CD14-positive monocyte (primary cell): ENCODE measurements at regions not wholly inside any gene's neighbourhood (a gene's known extent, or its start where the extent isn't known, plus 50 kb on each side); places are given as distances from the start of the nearest gene placed in this dataset.

Source experiments
- DNase-seq, 3 donors: peaks; one replicate each; pipeline ENCODE4 v3.0.0-alpha.2; 2011 to 2022
- H2AFZ ChIP-seq: 2 replicates; pipeline ENCODE4 v1.6.0; 2012; ENCODE audit warnings: mild to moderate bottlenecking, low read depth, low read length, inconsistent platforms; ENCODE audit not compliant: insufficient read depth, poor library complexity, severe bottlenecking
- H3K27ac ChIP-seq, 2 donors: 1 replicate in 1 of 2; 2 replicates in 1 of 2; pipeline ENCODE4 v1.5.1; 2012 to 2013; ENCODE audit warnings: low read length in 2 of 2, control low read depth in 1 of 2, inconsistent platforms in 1 of 2, low read depth in 1 of 2, mild to moderate bottlenecking in 1 of 2
- H3K27me3 ChIP-seq, 2 donors: one replicate each; pipeline versions ENCODE4 v1.6.0 to v1.6.1; 2011 to 2013; ENCODE audit warnings: low read length in 2 of 2; ENCODE audit not compliant: control insufficient read depth in 2 of 2, insufficient read depth in 2 of 2
- H3K36me3 ChIP-seq, 2 donors: replicated peaks in 1 of 2; 1 replicate in 1 of 2; 2 replicates in 1 of 2; pipeline versions ENCODE4 v1.5.1 to v1.6.1; 2012 to 2013; ENCODE audit warnings: low read length in 2 of 2, control low read depth in 1 of 2, inconsistent platforms in 1 of 2, mild to moderate bottlenecking in 1 of 2; ENCODE audit not compliant: insufficient read depth in 2 of 2, control insufficient read depth in 1 of 2
- H3K4me1 ChIP-seq, 2 donors: 1 replicate in 1 of 2; 2 replicates in 1 of 2; pipeline versions ENCODE4 v1.5.1 to v1.6.1; 2012 to 2013; ENCODE audit warnings: low read length in 2 of 2, control low read depth in 1 of 2, inconsistent platforms in 1 of 2, mild to moderate bottlenecking in 1 of 2, moderate library complexity in 1 of 2; ENCODE audit not compliant: insufficient read depth in 2 of 2, control insufficient read depth in 1 of 2
- H3K4me2 ChIP-seq: replicated peaks from 2 replicates; pipeline ENCODE3; 2012; ENCODE audit warnings: low read length, moderate library complexity, mild to moderate bottlenecking; ENCODE audit not compliant: poor library complexity, severe bottlenecking; ENCODE audit errors: extremely low read depth
- H3K4me3 ChIP-seq, 3 experiments: fragments of 200-600 bp in 1 of 3; sonication (generic) in 1 of 3; replicated peaks in 1 of 3; 1 replicate in 2 of 3; 2 replicates in 1 of 3; pipeline ENCODE4 v1.5.1; 2011 to 2013; ENCODE audit warnings: low read length in 3 of 3, mild to moderate bottlenecking in 3 of 3, control low read depth in 2 of 3, low read depth in 2 of 3, inconsistent platforms in 1 of 3, moderate library complexity in 1 of 3
- H3K79me2 ChIP-seq: 2 replicates; pipeline ENCODE4 v1.6.0; 2012; ENCODE audit warnings: mild to moderate bottlenecking, control low read depth, inconsistent platforms, low read length, moderate library complexity; ENCODE audit not compliant: insufficient read depth
- H3K9ac ChIP-seq: 2 replicates; pipeline ENCODE4 v1.6.0; 2017; ENCODE audit warnings: low read length, mild to moderate bottlenecking; ENCODE audit not compliant: insufficient read depth, poor library complexity, severe bottlenecking
- H3K9me3 ChIP-seq, 2 donors: replicated peaks in 1 of 2; 1 replicate in 1 of 2; 2 replicates in 1 of 2; pipeline versions ENCODE4 v1.5.1 to v1.6.1; 2012 to 2013; ENCODE audit warnings: low read length in 2 of 2, control low read depth in 1 of 2; ENCODE audit not compliant: control insufficient read depth in 1 of 2, insufficient read depth in 1 of 2
- H4K20me1 ChIP-seq: 2 replicates; pipeline ENCODE4 v1.6.0; 2012; ENCODE audit warnings: mild to moderate bottlenecking, low read length, control low read depth, moderate library complexity; ENCODE audit not compliant: insufficient read depth
- H3K27ac Mint-ChIP-seq, 7 donors: one replicate each; pipeline ENCODE4 v1.8.0; 2020; ENCODE audit warnings: mild to moderate bottlenecking in 7 of 7, mixed read lengths in 7 of 7, moderate library complexity in 6 of 7, inconsistent platforms in 2 of 7
- H3K27me3 Mint-ChIP-seq, 3 donors: one replicate each; pipeline ENCODE4 v1.8.0; 2021 to 2022; ENCODE audit warnings: low read depth in 3 of 3, mild to moderate bottlenecking in 3 of 3, mixed read lengths in 3 of 3, moderate library complexity in 3 of 3, inconsistent platforms in 1 of 3
- H3K36me3 Mint-ChIP-seq, 2 donors: one replicate each; pipeline ENCODE4 v1.8.0; 2020; ENCODE audit warnings: mixed read lengths in 2 of 2, inconsistent platforms in 1 of 2, mild to moderate bottlenecking in 1 of 2
- H3K4me1 Mint-ChIP-seq: one replicate; pipeline ENCODE4 v1.8.0; 2020; ENCODE audit warnings: mild to moderate bottlenecking, mixed read lengths
- H3K4me3 Mint-ChIP-seq, 2 donors: one replicate each; pipeline ENCODE4 v1.8.0; 2020; ENCODE audit warnings: mild to moderate bottlenecking in 2 of 2, mixed read lengths in 2 of 2, moderate library complexity in 1 of 2
- H3K9me3 Mint-ChIP-seq, 7 donors: one replicate each; pipeline ENCODE4 v1.8.0; 2020 to 2022; ENCODE audit warnings: mixed read lengths in 7 of 7, mild to moderate bottlenecking in 6 of 7, moderate library complexity in 6 of 7, inconsistent platforms in 2 of 7
- WGBS: methylation state at CpG from one replicate; pipeline ENCODE4 v1.1.5; 2013; ENCODE audit warnings: missing lambda C conversion rate; ENCODE audit not compliant: insufficient coverage; 5-methylcytosine and 5-hydroxymethylcytosine counted together
- intact Hi-C, 2 donors: fragments of 100-400 bp; cut with micrococcal nuclease; formaldehyde crosslinking; loops; one replicate each; pipeline versions ENCODE4 v1.15.0 to v1.15.1; 2023
- TF ChIP-seq, protein P1 (sequence below): fragments of 200-600 bp; IDR thresholded peaks from one replicate; pipeline ENCODE4 v1.8.0; 2022; ENCODE audit warnings: antibody characterized with exemption, mild to moderate bottlenecking

DNA sequence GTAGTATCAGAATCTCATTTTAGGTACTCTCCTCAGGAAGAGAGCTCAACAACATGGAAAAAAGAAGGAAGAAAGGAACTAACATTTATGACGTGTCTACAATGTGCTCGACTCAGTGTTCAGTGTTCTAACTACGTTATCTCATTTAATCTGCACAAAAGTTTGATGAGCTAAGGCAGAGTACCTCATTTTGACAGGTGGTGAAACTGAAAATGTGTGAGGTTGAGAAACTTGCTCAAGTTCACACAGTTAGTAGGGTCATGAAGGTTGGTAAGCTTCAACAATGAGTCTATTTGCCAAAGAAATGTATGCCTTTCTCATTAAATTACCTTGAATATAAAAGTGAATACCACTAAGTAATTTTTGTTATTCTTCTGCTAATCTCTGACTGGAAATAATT is 165.1 kb downstream of the CAAP1 start:
- no peak overlapping the region for H3K4me2 ChIP-seq
- H3K27ac ChIP-seq = no peak overlapping the region
- peaks cover 0 to 6% (median 0%) of the 10 kb centered on the region in 7 donors for H3K9me3 Mint-ChIP-seq
- no peaks in the 10 kb centered on the region for H3K36me3 Mint-ChIP-seq
- H3K9ac ChIP-seq = no peak overlapping the region
- H3K9me3 ChIP-seq = no peaks in the 10 kb centered on the region
- 83% methylated on average over 3 of the region's 3 CpGs for WGBS
- DNase-seq = no peak
- H3K4me1 ChIP-seq = no peaks in the 10 kb centered on the region
- H3K4me3 ChIP-seq = no peak overlapping the region
- no peaks in the 10 kb centered on the region for H3K27me3 ChIP-seq
- intact Hi-C loops = no loop called here
- peaks cover 2 to 4% (median 3%) of the 10 kb centered on the region in 3 donors for H3K27me3 Mint-ChIP-seq
- no peaks in the 10 kb centered on the region for H3K4me1 Mint-ChIP-seq
- H3K79me2 ChIP-seq = no peaks in the 10 kb centered on the region
- H4K20me1 ChIP-seq = no peaks in the 10 kb centered on the region
- TF ChIP-seq, protein P1, sequence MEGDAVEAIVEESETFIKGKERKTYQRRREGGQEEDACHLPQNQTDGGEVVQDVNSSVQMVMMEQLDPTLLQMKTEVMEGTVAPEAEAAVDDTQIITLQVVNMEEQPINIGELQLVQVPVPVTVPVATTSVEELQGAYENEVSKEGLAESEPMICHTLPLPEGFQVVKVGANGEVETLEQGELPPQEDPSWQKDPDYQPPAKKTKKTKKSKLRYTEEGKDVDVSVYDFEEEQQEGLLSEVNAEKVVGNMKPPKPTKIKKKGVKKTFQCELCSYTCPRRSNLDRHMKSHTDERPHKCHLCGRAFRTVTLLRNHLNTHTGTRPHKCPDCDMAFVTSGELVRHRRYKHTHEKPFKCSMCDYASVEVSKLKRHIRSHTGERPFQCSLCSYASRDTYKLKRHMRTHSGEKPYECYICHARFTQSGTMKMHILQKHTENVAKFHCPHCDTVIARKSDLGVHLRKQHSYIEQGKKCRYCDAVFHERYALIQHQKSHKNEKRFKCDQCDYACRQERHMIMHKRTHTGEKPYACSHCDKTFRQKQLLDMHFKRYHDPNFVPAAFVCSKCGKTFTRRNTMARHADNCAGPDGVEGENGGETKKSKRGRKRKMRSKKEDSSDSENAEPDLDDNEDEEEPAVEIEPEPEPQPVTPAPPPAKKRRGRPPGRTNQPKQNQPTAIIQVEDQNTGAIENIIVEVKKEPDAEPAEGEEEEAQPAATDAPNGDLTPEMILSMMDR = no peak
- H2AFZ ChIP-seq = no peak overlapping the region
- no peak overlapping the region for H3K27ac Mint-ChIP-seq
- H3K36me3 ChIP-seq = no peaks in the 10 kb centered on the region
- no peak overlapping the region for H3K4me3 Mint-ChIP-seq

DNA sequence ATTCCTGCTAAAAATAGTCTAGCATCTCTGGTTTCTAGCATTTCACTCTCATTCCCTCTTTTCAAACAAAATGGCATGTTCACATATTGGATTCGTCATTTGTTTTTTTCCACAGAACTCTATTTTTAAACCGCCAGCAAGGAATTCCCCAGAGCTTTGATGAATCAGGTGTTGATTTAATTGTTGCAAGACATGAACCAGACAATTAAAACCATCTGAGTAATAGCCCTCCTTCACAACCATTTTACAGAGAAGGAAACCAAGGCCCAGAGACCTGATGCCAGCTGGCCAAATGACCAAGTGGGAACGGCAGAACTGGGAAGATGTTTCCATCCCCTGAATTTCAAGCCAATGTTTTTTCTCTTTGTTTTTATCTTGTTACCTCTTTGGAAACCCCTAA is 167.0 kb downstream of the CAAP1 start:
- intact Hi-C loops = no loop called here
- H3K9ac ChIP-seq = no peak overlapping the region

More for the DNA sequence above, 167.0 kb downstream of the CAAP1 start:
- Histone ChIP-seq H3K4me3 (no peak overlapping the region), H3K4me1 (no peaks in the 10 kb centered on the region), H2AFZ (no peak overlapping the region), H3K27ac (no peak overlapping the region), H3K27me3 (no peaks in the 10 kb centered on the region), H3K9me3 (no peaks in the 10 kb centered on the region), H3K4me2 (no peak overlapping the region), H3K79me2 (no peaks in the 10 kb centered on the region), H4K20me1 (no peaks in the 10 kb centered on the region), H3K36me3 (no peaks in the 10 kb centered on the region)
- no peak overlapping the region for H3K27ac Mint-ChIP-seq
- no peaks in the 10 kb centered on the region for H3K4me1 Mint-ChIP-seq
- H3K4me3 Mint-ChIP-seq = no peak overlapping the region
- H3K9me3 Mint-ChIP-seq = peaks cover 0 to 2% (median 0%) of the 10 kb centered on the region in 7 donors
- no peak for DNase-seq
- H3K27me3 Mint-ChIP-seq = peaks cover 2 to 4% (median 3%) of the 10 kb centered on the region in 3 donors
- no peaks in the 10 kb centered on the region for H3K36me3 Mint-ChIP-seq
- TF ChIP-seq, protein P1 = no peak
- WGBS = no CpG with 5 or more reads among the region's 3 CpGs
